HG03280 (cell line): ENCODE measurements at regions not wholly inside any gene's neighbourhood (a gene's known extent, or its start where the extent isn't known, plus 50 kb on each side); places are given as distances from the start of the nearest gene placed in this dataset.

Experiments
- ATAC-seq: cut with Tn5 transposase; IDR thresholded peaks from one replicate; pipeline ENCODE4 v1.9.1; 2021; ENCODE audit warnings: mild to moderate bottlenecking, moderate library complexity; ENCODE audit not compliant: unreplicated experiment

GRCh38 chr4:125505621-125506020 lies 190.9 kb downstream of the FAT4 start:
- ATAC-seq = no peak

GRCh38 chr4:125507141-125507540 lies 192.4 kb downstream of the FAT4 start:
- ATAC-seq = no peak

- ATAC-seq = no peak
Observed at GRCh38 chr4:125511715-125512114, 197.0 kb downstream of the FAT4 start.

GRCh38 chr4:125515016-125515415 lies 200.3 kb downstream of the FAT4 start:
- ATAC-seq = no peak

GRCh38 chr4:125517831-125518230 lies 203.1 kb downstream of the FAT4 start:
- no peak for ATAC-seq

- ATAC-seq = no peak
Observed at GRCh38 chr4:125518281-125518680, 203.5 kb downstream of the FAT4 start.

- ATAC-seq = no peak
Observed at GRCh38 chr4:125519371-125520146, 204.8 kb downstream of the FAT4 start.

GRCh38 chr4:125520258-125520990 lies 205.7 kb downstream of the FAT4 start:
- no peak for ATAC-seq

- ATAC-seq = no peak
Observed at GRCh38 chr4:125522588-125522987, 207.8 kb downstream of the FAT4 start.

GRCh38 chr4:125522992-125523391 lies 208.2 kb downstream of the FAT4 start:
- ATAC-seq = no peak

- ATAC-seq = no peak
Observed at GRCh38 chr4:125526420-125526819, 211.7 kb downstream of the FAT4 start.

GRCh38 chr4:125527681-125528080 lies 212.9 kb downstream of the FAT4 start:
- ATAC-seq = no peak

GRCh38 chr4:125529071-125529470 lies 214.3 kb downstream of the FAT4 start:
- no peak for ATAC-seq

- ATAC-seq = no peak
Observed at GRCh38 chr4:125538670-125539069, 223.9 kb downstream of the FAT4 start.

- no peak for ATAC-seq
Observed at GRCh38 chr4:125539691-125540090, 224.9 kb downstream of the FAT4 start.

GRCh38 chr4:125541836-125542385 lies 227.2 kb downstream of the FAT4 start:
- ATAC-seq = no peak

- ATAC-seq = no peak
Observed at GRCh38 chr4:125546272-125546671, 231.5 kb downstream of the FAT4 start.

GRCh38 chr4:125547836-125548235 lies 233.1 kb downstream of the FAT4 start:
- ATAC-seq = no peak

- no peak for ATAC-seq
Observed at GRCh38 chr4:125550769-125551168, 236.0 kb downstream of the FAT4 start.

- no peak for ATAC-seq
Observed at GRCh38 chr4:125551466-125551865, 236.7 kb downstream of the FAT4 start.

- ATAC-seq = no peak
Observed at GRCh38 chr4:125551967-125552366, 237.2 kb downstream of the FAT4 start.

GRCh38 chr4:125572601-125573000 lies 257.8 kb downstream of the FAT4 start:
- no peak for ATAC-seq
